Hepatocyte (in vitro differentiated cells): ENCODE measurements at regions not wholly inside any gene's neighbourhood (a gene's known extent, or its start where the extent isn't known, plus 50 kb on each side); places are given as distances from the start of the nearest gene placed in this dataset.

Source experiments
- CTCF ChIP-seq: fragments of 200-600 bp; sonication (generic); IDR thresholded peaks from 2 replicates; pipeline ENCODE4 v1.5.1; 2016; ENCODE audit warnings: antibody characterized with exemption, mild to moderate bottlenecking; ENCODE audit not compliant: poor library complexity
- EZH2 ChIP-seq: fragments of 200-600 bp; sonication (generic); IDR thresholded peaks from 2 replicates; pipeline ENCODE4 v1.6.1; 2016; ENCODE audit warnings: antibody characterized with exemption, mild to moderate bottlenecking, borderline replicate concordance

- TF ChIP-seq CTCF (no peak), EZH2 (no peak)
Measured at GRCh38 chr6:62400521-62401259, 114.7 kb upstream of the KHDRBS2 start.
